OCI-LY3 (cell line): ENCODE measurements at regions not wholly inside any gene's neighbourhood (a gene's known extent, or its start where the extent isn't known, plus 50 kb on each side); places are given as distances from the start of the nearest gene placed in this dataset.

ENCODE experiments used
- EZH2phosphoT487 ChIP-seq: fragments of 200-600 bp; shearing (Covaris generic); IDR thresholded peaks from 2 replicates; pipeline ENCODE4 v1.6.1; 2018; ENCODE audit warnings: antibody characterized with exemption, mixed run types, low read depth
- TF ChIP-seq, protein P1 (sequence below): fragments of 200-600, 300-600 bp; sonication (generic); IDR thresholded peaks from 2 replicates; pipeline ENCODE4 v1.5.1; 2014; ENCODE audit warnings: antibody characterized with exemption, low read length, low read depth

DNA sequence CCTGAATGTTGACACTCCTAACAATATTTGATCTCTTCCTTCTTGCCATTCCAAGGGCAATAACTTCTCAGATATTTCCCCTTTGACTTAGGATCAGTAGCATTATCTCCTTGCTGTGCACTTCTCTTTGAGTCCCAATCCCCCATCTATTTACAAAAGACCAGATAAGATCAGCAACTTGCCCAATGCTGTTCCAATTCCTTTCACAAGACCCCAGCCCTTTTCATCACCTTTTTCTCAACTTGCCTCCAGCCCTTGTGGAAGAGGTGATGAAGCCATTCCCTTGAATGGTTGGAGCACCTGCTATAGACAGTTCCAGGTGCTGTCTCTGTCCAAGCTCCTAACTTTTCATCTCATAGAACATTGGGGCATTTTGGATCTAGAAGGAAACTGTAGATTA, 51.1 kb upstream of the ARID5B start:
- TF ChIP-seq, protein P1, sequence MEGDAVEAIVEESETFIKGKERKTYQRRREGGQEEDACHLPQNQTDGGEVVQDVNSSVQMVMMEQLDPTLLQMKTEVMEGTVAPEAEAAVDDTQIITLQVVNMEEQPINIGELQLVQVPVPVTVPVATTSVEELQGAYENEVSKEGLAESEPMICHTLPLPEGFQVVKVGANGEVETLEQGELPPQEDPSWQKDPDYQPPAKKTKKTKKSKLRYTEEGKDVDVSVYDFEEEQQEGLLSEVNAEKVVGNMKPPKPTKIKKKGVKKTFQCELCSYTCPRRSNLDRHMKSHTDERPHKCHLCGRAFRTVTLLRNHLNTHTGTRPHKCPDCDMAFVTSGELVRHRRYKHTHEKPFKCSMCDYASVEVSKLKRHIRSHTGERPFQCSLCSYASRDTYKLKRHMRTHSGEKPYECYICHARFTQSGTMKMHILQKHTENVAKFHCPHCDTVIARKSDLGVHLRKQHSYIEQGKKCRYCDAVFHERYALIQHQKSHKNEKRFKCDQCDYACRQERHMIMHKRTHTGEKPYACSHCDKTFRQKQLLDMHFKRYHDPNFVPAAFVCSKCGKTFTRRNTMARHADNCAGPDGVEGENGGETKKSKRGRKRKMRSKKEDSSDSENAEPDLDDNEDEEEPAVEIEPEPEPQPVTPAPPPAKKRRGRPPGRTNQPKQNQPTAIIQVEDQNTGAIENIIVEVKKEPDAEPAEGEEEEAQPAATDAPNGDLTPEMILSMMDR: no peak
- TF ChIP-seq EZH2phosphoT487: no peak
